GM21528 (cell line): ENCODE measurements at regions not wholly inside any gene's neighbourhood (a gene's known extent, or its start where the extent isn't known, plus 50 kb on each side); places are given as distances from the start of the nearest gene placed in this dataset.

Source experiments
- ATAC-seq: cut with Tn5 transposase; IDR thresholded peaks from one replicate; pipeline ENCODE4 v1.9.1; 2021; ENCODE audit warnings: mild to moderate bottlenecking, moderate library complexity; ENCODE audit not compliant: unreplicated experiment, low FRiP score

- ATAC-seq = no peak
Observed at GRCh38 chr6:167672738-167673137, 154.0 kb upstream of the AFDN start.

- ATAC-seq = no peak
Observed at GRCh38 chr6:167673946-167674345, 152.8 kb upstream of the AFDN start.

GRCh38 chr6:167674486-167674885 is 152.2 kb upstream of the AFDN start:
- ATAC-seq = no peak

- no peak for ATAC-seq
Observed at GRCh38 chr6:167676000-167676665, 150.6 kb upstream of the AFDN start.

GRCh38 chr6:167676666-167677421 is 149.9 kb upstream of the AFDN start:
- ATAC-seq = no peak

- no peak for ATAC-seq
Observed at GRCh38 chr6:167677422-167677789, 149.3 kb upstream of the AFDN start.

GRCh38 chr6:167678102-167679101 is 148.3 kb upstream of the AFDN start:
- ATAC-seq = no peak

GRCh38 chr6:167679122-167679736 is 147.5 kb upstream of the AFDN start:
- ATAC-seq = no peak

GRCh38 chr6:167679790-167680604 is 146.7 kb upstream of the AFDN start:
- ATAC-seq = no peak

GRCh38 chr6:167680605-167681149 is 146.0 kb upstream of the AFDN start:
- ATAC-seq = no peak

- ATAC-seq = no peak
Observed at GRCh38 chr6:167682125-167682524, 144.6 kb upstream of the AFDN start.

GRCh38 chr6:167682546-167683027 is 144.1 kb upstream of the AFDN start:
- ATAC-seq = no peak

GRCh38 chr6:167683028-167683862 is 143.5 kb upstream of the AFDN start:
- no peak for ATAC-seq

GRCh38 chr6:167684276-167685104 is 142.2 kb upstream of the AFDN start:
- ATAC-seq = no peak

- no peak for ATAC-seq
Observed at GRCh38 chr6:167685654-167686053, 141.1 kb upstream of the AFDN start.

- ATAC-seq = no peak
Observed at GRCh38 chr6:167686204-167686893, 140.4 kb upstream of the AFDN start.

- no peak for ATAC-seq
Observed at GRCh38 chr6:167687116-167687725, 139.5 kb upstream of the AFDN start.
